Smooth muscle cell (in vitro differentiated cells): ENCODE measurements at regions not wholly inside any gene's neighbourhood (a gene's known extent, or its start where the extent isn't known, plus 50 kb on each side); places are given as distances from the start of the nearest gene placed in this dataset.

Experiments
- DNase-seq: peaks from one replicate; lab custom pipeline; 2025; ENCODE audit not compliant: unreplicated experiment; lab: John Stamatoyannopoulos, UW
- H2AFZ ChIP-seq: fragments of 200-600 bp; sonication (generic); 2 replicates; pipeline ENCODE4 v1.6.0; 2016; ENCODE audit warnings: antibody characterized with exemption, low read depth, mild to moderate bottlenecking
- H3F3A ChIP-seq: fragments of 200-600 bp; sonication (generic); 2 replicates; pipeline ENCODE4 v1.6.0; 2017; ENCODE audit warnings: antibody characterized with exemption, low read depth
- H3K27ac ChIP-seq: fragments of 200-600 bp; sonication (generic); 2 replicates; pipeline ENCODE4 v1.5.1; 2016; ENCODE audit warnings: low read depth, mild to moderate bottlenecking
- H3K27me3 ChIP-seq: fragments of 200-600 bp; sonication (generic); 2 replicates; pipeline ENCODE4 v1.6.1; 2016; ENCODE audit warnings: low read depth, mild to moderate bottlenecking
- H3K36me3 ChIP-seq: fragments of 200-600 bp; sonication (generic); 2 replicates; pipeline ENCODE4 v1.5.1; 2016; ENCODE audit warnings: low read depth
- H3K4me1 ChIP-seq: fragments of 200-600 bp; sonication (generic); 2 replicates; pipeline ENCODE4 v1.5.1; 2016; ENCODE audit warnings: low read depth
- H3K4me2 ChIP-seq: fragments of 200-600 bp; sonication (generic); 2 replicates; pipeline ENCODE4 v1.6.0; 2016; ENCODE audit warnings: mild to moderate bottlenecking
- H3K4me3 ChIP-seq: fragments of 200-600 bp; sonication (generic); 2 replicates; pipeline ENCODE4 v1.5.1; 2016; ENCODE audit warnings: mild to moderate bottlenecking
- H3K79me2 ChIP-seq: fragments of 200-600 bp; sonication (generic); 2 replicates; pipeline ENCODE4 v1.6.0; 2016; ENCODE audit warnings: low read depth, mild to moderate bottlenecking
- H3K9ac ChIP-seq: fragments of 200-600 bp; sonication (generic); 2 replicates; pipeline ENCODE4 v1.6.0; 2016; ENCODE audit warnings: low read depth
- H3K9me3 ChIP-seq: fragments of 200-600 bp; sonication (generic); replicated peaks from 2 replicates; pipeline ENCODE4 v1.5.1; 2016; ENCODE audit warnings: low read depth
- H4K20me1 ChIP-seq: fragments of 200-600 bp; sonication (generic); 2 replicates; pipeline ENCODE4 v1.6.0; 2016; ENCODE audit warnings: low read depth
- CTCF ChIP-seq: fragments of 200-600 bp; sonication (generic); IDR thresholded peaks from 2 replicates; pipeline ENCODE4 v1.5.1; 2017; ENCODE audit warnings: borderline replicate concordance, mild to moderate bottlenecking, antibody characterized with exemption; ENCODE audit not compliant: insufficient read depth, poor library complexity, severe bottlenecking
- WGBS: methylation state at CpG from one replicate; pipeline ENCODE4 v1.1.7; 2016; ENCODE audit warnings: low lambda C conversion rate; 5-methylcytosine and 5-hydroxymethylcytosine counted together

- Histone ChIP-seq H3K4me2 (no peak overlapping the region), H3K27me3 (no peaks in the 10 kb centered on the region), H3K27ac (no peak overlapping the region), H3K9me3 (no peaks in the 10 kb centered on the region), H3K36me3 (no peaks in the 10 kb centered on the region), H2AFZ (no peak overlapping the region), H3K4me1 (no peaks in the 10 kb centered on the region), H4K20me1 (no peaks in the 10 kb centered on the region), H3K4me3 (no peak overlapping the region), H3F3A (no peaks in the 10 kb centered on the region), H3K79me2 (no peaks in the 10 kb centered on the region), H3K9ac (no peak overlapping the region)
- no peak for TF ChIP-seq CTCF
- 94% methylated on average over 2 of the region's 2 CpGs for WGBS
- DNase-seq, result no peak
Measured at GRCh38 chr20:40545478-40545877, 143.6 kb downstream of the MAFB start.

- Histone ChIP-seq H3K27me3 (no peaks in the 10 kb centered on the region), H3F3A (no peaks in the 10 kb centered on the region), H3K27ac (no peak overlapping the region), H2AFZ (no peak overlapping the region), H3K36me3 (no peaks in the 10 kb centered on the region), H4K20me1 (no peaks in the 10 kb centered on the region), H3K4me2 (no peak overlapping the region), H3K9me3 (no peaks in the 10 kb centered on the region), H3K9ac (no peak overlapping the region), H3K4me3 (no peak overlapping the region), H3K79me2 (no peaks in the 10 kb centered on the region), H3K4me1 (no peaks in the 10 kb centered on the region)
- DNase-seq, result no peak
- 89% methylated on average over 2 of the region's 2 CpGs for WGBS
- no peak for TF ChIP-seq CTCF
Measured at GRCh38 chr20:40542065-40542464, 147.0 kb downstream of the MAFB start.

- H3K36me3 ChIP-seq, result no peaks in the 10 kb centered on the region
- H3K9ac ChIP-seq, result no peak overlapping the region
- H3K79me2 ChIP-seq, result no peaks in the 10 kb centered on the region
- H3F3A ChIP-seq, result no peaks in the 10 kb centered on the region
- DNase-seq, result no peak
- H3K4me1 ChIP-seq, result no peaks in the 10 kb centered on the region
- WGBS, result 45% methylated on average over 2 of the region's 2 CpGs
- no peaks in the 10 kb centered on the region for H3K27me3 ChIP-seq
- no peak overlapping the region for H3K4me2 ChIP-seq
- no peak overlapping the region for H3K4me3 ChIP-seq
- no peaks in the 10 kb centered on the region for H3K9me3 ChIP-seq
- no peak overlapping the region for H3K27ac ChIP-seq
- no peak for TF ChIP-seq CTCF
- H4K20me1 ChIP-seq, result no peaks in the 10 kb centered on the region
- no peak overlapping the region for H2AFZ ChIP-seq
Measured at GRCh38 chr20:40540166-40540565, 148.9 kb downstream of the MAFB start.

- 86% methylated on average over 3 of the region's 3 CpGs for WGBS
Measured at GRCh38 chr20:40538131-40538530, 150.9 kb downstream of the MAFB start.

More at GRCh38 chr20:40538131-40538530, 150.9 kb downstream of the MAFB start:
- H3K79me2 ChIP-seq, result no peaks in the 10 kb centered on the region
- no peak overlapping the region for H3K4me2 ChIP-seq
- no peak for TF ChIP-seq CTCF
- no peak for DNase-seq
- no peaks in the 10 kb centered on the region for H3K4me1 ChIP-seq
- H3F3A ChIP-seq, result no peaks in the 10 kb centered on the region
- H3K36me3 ChIP-seq, result no peaks in the 10 kb centered on the region
- H3K27ac ChIP-seq, result no peak overlapping the region
- no peaks in the 10 kb centered on the region for H4K20me1 ChIP-seq
- H3K9me3 ChIP-seq, result no peaks in the 10 kb centered on the region
- no peak overlapping the region for H3K4me3 ChIP-seq
- no peak overlapping the region for H3K9ac ChIP-seq
- no peak overlapping the region for H2AFZ ChIP-seq
- H3K27me3 ChIP-seq, result no peaks in the 10 kb centered on the region
